MM.1S (cell line): ENCODE measurements at regions not wholly inside any gene's neighbourhood (a gene's known extent, or its start where the extent isn't known, plus 50 kb on each side); places are given as distances from the start of the nearest gene placed in this dataset.

Source experiments
- DNase-seq: peaks from one replicate; pipeline ENCODE4 v3.0.0-alpha.2; 2015
- H2AFZ ChIP-seq: fragments of 300-600 bp; sonication (generic); 2 replicates; pipeline ENCODE4 v1.6.0; 2016; ENCODE audit warnings: antibody characterized with exemption, low read length
- H3F3A ChIP-seq: fragments of 300-600 bp; sonication (generic); 2 replicates; pipeline ENCODE4 v1.6.1; 2016; ENCODE audit warnings: mild to moderate bottlenecking, antibody characterized with exemption, low read length, moderate library complexity, mixed read lengths; ENCODE audit not compliant: insufficient read depth
- H3K27ac ChIP-seq: fragments of 300-600 bp; sonication (generic); 2 replicates; pipeline ENCODE4 v1.5.1; 2016; ENCODE audit warnings: mild to moderate bottlenecking, low read length
- H3K27me3 ChIP-seq: fragments of 300-600 bp; sonication (generic); replicated peaks from 2 replicates; pipeline ENCODE4 v1.6.0; 2016; ENCODE audit warnings: low read length; ENCODE audit not compliant: insufficient read depth
- H3K36me3 ChIP-seq: fragments of 300-600 bp; sonication (generic); replicated peaks from 2 replicates; pipeline ENCODE4 v1.6.1; 2016; ENCODE audit warnings: mild to moderate bottlenecking, low read length, mixed read lengths; ENCODE audit not compliant: insufficient read depth
- H3K4me1 ChIP-seq: fragments of 300-600 bp; sonication (generic); 2 replicates; pipeline ENCODE4 v1.6.1; 2016; ENCODE audit warnings: low read length, mixed read lengths
- H3K4me2 ChIP-seq: fragments of 300-600 bp; sonication (generic); 2 replicates; pipeline ENCODE4 v1.6.0; 2016; ENCODE audit warnings: low read depth, low read length
- H3K4me3 ChIP-seq: fragments of 300-600 bp; sonication (generic); 2 replicates; pipeline ENCODE4 v1.5.1; 2016; ENCODE audit warnings: low read length, mixed read lengths
- H3K79me2 ChIP-seq: fragments of 300-600 bp; sonication (generic); 2 replicates; pipeline ENCODE4 v1.6.1; 2016; ENCODE audit warnings: mixed run types, low read length, mixed read lengths
- H3K9ac ChIP-seq: fragments of 300-600 bp; sonication (generic); 2 replicates; pipeline ENCODE4 v1.6.1; 2016; ENCODE audit warnings: low read length, mixed read lengths
- H3K9me2 ChIP-seq: fragments of 300-600 bp; sonication (generic); replicated peaks from 2 replicates; pipeline ENCODE4 v1.6.1; 2016; ENCODE audit warnings: mild to moderate bottlenecking, low read length, mixed read lengths; ENCODE audit not compliant: insufficient read depth
- H3K9me3 ChIP-seq: fragments of 300-600 bp; sonication (generic); replicated peaks from 2 replicates; pipeline ENCODE4 v1.6.1; 2016; ENCODE audit warnings: mild to moderate bottlenecking, low read length, mixed read lengths; ENCODE audit not compliant: insufficient read depth
- H4K20me1 ChIP-seq: fragments of 300-600 bp; sonication (generic); 2 replicates; pipeline ENCODE4 v1.6.1; 2016; ENCODE audit warnings: mild to moderate bottlenecking, low read length, moderate library complexity, mixed read lengths; ENCODE audit not compliant: insufficient read depth
- CTCF ChIP-seq: fragments of 300-600 bp; sonication (generic); IDR thresholded peaks from 2 replicates; pipeline ENCODE4 v1.5.1; 2016; ENCODE audit warnings: antibody characterized with exemption, low read length, mixed read lengths
- EZH2 ChIP-seq: fragments of 300-600 bp; sonication (generic); optimal IDR thresholded peaks from 2 replicates; pipeline ENCODE3; 2017; ENCODE audit warnings: low read depth, mild to moderate bottlenecking, antibody characterized with exemption, low read length, mixed read lengths
- EZH2phosphoT487 ChIP-seq: fragments of 300-600 bp; sonication (generic); IDR thresholded peaks from 2 replicates; pipeline ENCODE4 v1.6.1; 2018; ENCODE audit warnings: antibody characterized with exemption, low read length

GRCh38 chr9:71620746-71621145 lies 147.6 kb downstream of the CEMIP2 start:
- TF ChIP-seq CTCF (no peak), EZH2phosphoT487 (no peak), EZH2 (no peak)
- Histone ChIP-seq H3K27me3 (no peaks in the 10 kb centered on the region), H3K36me3 (no peaks in the 10 kb centered on the region), H3K9me3 (no peaks in the 10 kb centered on the region), H3K9me2 (no peaks in the 10 kb centered on the region), H3K79me2 (no peaks in the 10 kb centered on the region), H3K27ac (no peak overlapping the region), H4K20me1 (no peaks in the 10 kb centered on the region), H3K9ac (no peak overlapping the region), H3K4me2 (no peak overlapping the region), H3K4me3 (no peak overlapping the region), H2AFZ (no peak overlapping the region), H3F3A (no peaks in the 10 kb centered on the region), H3K4me1 (no peaks in the 10 kb centered on the region)
- no peak for DNase-seq

- no peak for DNase-seq
- no peak for TF ChIP-seq EZH2phosphoT487
- TF ChIP-seq EZH2 = no peak
- no peak for TF ChIP-seq CTCF
- no peaks in the 10 kb centered on the region for H3K9me2 ChIP-seq
- no peak overlapping the region for H3K27ac ChIP-seq
- H3K79me2 ChIP-seq = no peaks in the 10 kb centered on the region
- no peak overlapping the region for H3K4me3 ChIP-seq
- H3K27me3 ChIP-seq = no peaks in the 10 kb centered on the region
- no peaks in the 10 kb centered on the region for H3K4me1 ChIP-seq
- no peak overlapping the region for H3K9ac ChIP-seq
- H4K20me1 ChIP-seq = no peaks in the 10 kb centered on the region
- no peaks in the 10 kb centered on the region for H3K9me3 ChIP-seq
- no peaks in the 10 kb centered on the region for H3K36me3 ChIP-seq
- H2AFZ ChIP-seq = no peak overlapping the region
- no peak overlapping the region for H3K4me2 ChIP-seq
- no peaks in the 10 kb centered on the region for H3F3A ChIP-seq
Measured at GRCh38 chr9:71620331-71620730, 148.0 kb downstream of the CEMIP2 start.

GRCh38 chr9:71619926-71620325 lies 148.4 kb downstream of the CEMIP2 start:
- H2AFZ ChIP-seq = no peak overlapping the region
- no peak for TF ChIP-seq EZH2phosphoT487
- TF ChIP-seq CTCF = no peak
- TF ChIP-seq EZH2 = no peak
- no peak overlapping the region for H3K9ac ChIP-seq
- H3K27me3 ChIP-seq = no peaks in the 10 kb centered on the region
- H3K79me2 ChIP-seq = no peaks in the 10 kb centered on the region
- H3K4me1 ChIP-seq = no peaks in the 10 kb centered on the region
- no peak overlapping the region for H3K4me3 ChIP-seq
- no peaks in the 10 kb centered on the region for H3K36me3 ChIP-seq
- H3K9me2 ChIP-seq = no peaks in the 10 kb centered on the region
- H4K20me1 ChIP-seq = no peaks in the 10 kb centered on the region
- DNase-seq = no peak
- H3K9me3 ChIP-seq = no peaks in the 10 kb centered on the region
- H3K4me2 ChIP-seq = no peak overlapping the region
- no peaks in the 10 kb centered on the region for H3F3A ChIP-seq
- no peak overlapping the region for H3K27ac ChIP-seq
